K562 (cell line): ENCODE measurements at regions not wholly inside any gene's neighbourhood (a gene's known extent, or its start where the extent isn't known, plus 50 kb on each side); places are given as distances from the start of the nearest gene placed in this dataset.
A peak's percentile ranks its signal among the peaks of the same experiment; 100 is the strongest.

Experiments
- ATAC-seq: fragments of 200-7000 bp; cut with Tn5 transposase; 3 replicates; pipeline ENCODE4 v1.9.1; 2020; ENCODE audit warnings: moderate library complexity
- BruUV-seq: library from RNA; stranded (reverse); fragments of 400-500 nt; replicated peaks from 2 replicates; lab custom pipeline; 2021; lab: Mats Ljungman, UMichigan
- CTCF ChIA-PET: fragments of 300-600 bp; formaldehyde crosslinking; extraction: SDS; loops from one replicate; lab custom pipeline; 2021; ENCODE audit warnings: low intra/inter-chr PET ratio; lab: Yijun Ruan, JAX
- POLR2A ChIA-PET: fragments of 300-600, 350-650 bp; sonication (Branson Sonifier 250); formaldehyde crosslinking; extraction: SDS; loops from one replicate; lab custom pipeline; 2021; ENCODE audit warnings: antibody characterized with exemption, inconsistent platforms; lab: Yijun Ruan, JAX
- DNase-seq, 4 experiments: peaks; one replicate each; pipeline versions ENCODE4 v3.0.0 to v3.0.0-alpha.2; 2011 to 2018; ENCODE audit warnings: low spot score in 3 of 4, mixed read lengths in 3 of 4; ENCODE audit errors: extremely low read depth in 1 of 4
- FAIRE-seq: peaks from 2 replicates; lab custom pipeline; 2011; peaks lifted over from hg19 to GRCh38; lab: Jason Lieb, UNC
- H2AFZ ChIP-seq: 2 replicates; pipeline ENCODE4 v1.6.0; 2011; ENCODE audit warnings: low read depth, low read length, control low read depth, inconsistent platforms
- H3K27ac ChIP-seq: fragments of 200-600 bp; 3 replicates; pipeline ENCODE4 v1.8.0; 2011; ENCODE audit warnings: low read depth, mild to moderate bottlenecking, control low read depth, inconsistent platforms, low read length, moderate library complexity, mixed read lengths; ENCODE audit errors: extremely low read depth
- H3K27me3 ChIP-seq, 2 experiments: fragments of 300-600 bp in 1 of 2; 2 replicates in 1 of 2; 3 replicates in 1 of 2; pipeline versions ENCODE4 v1.6.0 to v1.8.0; 2011; ENCODE audit warnings: inconsistent platforms in 2 of 2, low read length in 2 of 2, mild to moderate bottlenecking in 1 of 2, mixed read lengths in 1 of 2, moderate library complexity in 1 of 2; ENCODE audit not compliant: control insufficient read depth in 2 of 2, insufficient read depth in 2 of 2
- H3K36me3 ChIP-seq: fragments of 300-600 bp; 3 replicates; pipeline ENCODE4 v1.8.0; 2011; ENCODE audit warnings: mild to moderate bottlenecking, low read length, inconsistent platforms; ENCODE audit not compliant: control insufficient read depth, insufficient read depth
- H3K4me1 ChIP-seq, 2 experiments: fragments of 200-600 bp in 1 of 2; replicated peaks in 1 of 2; 2 replicates in 1 of 2; 3 replicates in 1 of 2; pipeline versions ENCODE4 v1.5.1 to v1.8.0; 2011; ENCODE audit warnings: inconsistent platforms in 2 of 2, low read length in 2 of 2, mild to moderate bottlenecking in 1 of 2, mixed read lengths in 1 of 2, moderate library complexity in 1 of 2; ENCODE audit not compliant: control insufficient read depth in 2 of 2, insufficient read depth in 2 of 2
- H3K4me2 ChIP-seq: 2 replicates; pipeline ENCODE4 v1.6.1; 2011; ENCODE audit warnings: low read length, control low read depth, inconsistent platforms, mixed read lengths; ENCODE audit not compliant: insufficient read depth
- H3K4me3 ChIP-seq: fragments of 200-600 bp; sonication (generic), shearing (Covaris generic); 2 replicates; pipeline ENCODE4 v1.5.1; 2016; ENCODE audit warnings: control low read depth, inconsistent platforms
- H3K79me2 ChIP-seq: fragments of 200-600 bp; 3 replicates; pipeline ENCODE4 v1.8.0; 2011; ENCODE audit warnings: low read length, inconsistent platforms; ENCODE audit not compliant: control insufficient read depth, insufficient read depth
- H3K9ac ChIP-seq, 2 experiments: 2 replicates each; pipeline versions ENCODE4 v1.6.0 to v1.6.1; 2011; ENCODE audit warnings: low read depth in 2 of 2, low read length in 2 of 2, control low read depth in 1 of 2, inconsistent platforms in 1 of 2, mild to moderate bottlenecking in 1 of 2, mixed read lengths in 1 of 2; ENCODE audit not compliant: insufficient read depth in 1 of 2
- H3K9me1 ChIP-seq: one replicate; pipeline ENCODE4 v1.6.0; 2011; ENCODE audit warnings: inconsistent platforms, mild to moderate bottlenecking, low read length, moderate library complexity; ENCODE audit not compliant: control insufficient read depth, insufficient read depth
- H3K9me3 ChIP-seq: replicated peaks from 2 replicates; pipeline ENCODE4 v1.5.1; 2011; ENCODE audit warnings: low read depth, low read length, inconsistent platforms; ENCODE audit not compliant: control insufficient read depth, insufficient read depth
- H4K20me1 ChIP-seq: replicated peaks from 2 replicates; pipeline ENCODE4 v1.6.1; 2011; ENCODE audit warnings: low read length, inconsistent platforms, mixed read lengths; ENCODE audit not compliant: control insufficient read depth, insufficient read depth
- JUNB ChIP-seq: fragments of 450-650 bp; formaldehyde crosslinking; conservative IDR thresholded peaks from 2 replicates; pipeline ENCODE4 v1.4.0; 2020; ENCODE audit warnings: mild to moderate bottlenecking
- RBM25 ChIP-seq: fragments of 200-400 bp; formaldehyde crosslinking; IDR thresholded peaks from 2 replicates; pipeline ENCODE4 v1.6.1; 2018; ENCODE audit warnings: low read length, low read depth, moderate library complexity; ENCODE audit not compliant: severe bottlenecking
- SREBF2 ChIP-seq: sonication (generic); formaldehyde crosslinking; IDR thresholded peaks from 2 replicates; pipeline ENCODE4 v1.4.0; 2020; ENCODE audit warnings: mild to moderate bottlenecking, missing genetic modification reagents
- TEAD1 ChIP-seq, 2 experiments: fragments of 450-650 bp in 1 of 2; sonication (generic) in 1 of 2; formaldehyde crosslinking; IDR thresholded peaks; 2 replicates each; pipeline versions ENCODE4 v1.4.0 to v1.8.0; 2020 to 2022; ENCODE audit warnings: mild to moderate bottlenecking in 2 of 2, missing genetic modification reagents in 1 of 2
- WGBS: fragments of 100-300 bp; shearing (Covaris generic); methylation state at CpG from one replicate; pipeline ENCODE4 v1.1.6; 2016; ENCODE audit warnings: low coverage, mixed read lengths; ENCODE audit not compliant: insufficient coverage; ENCODE audit errors: missing lambda C conversion rate; 5-methylcytosine and 5-hydroxymethylcytosine counted together
- in situ Hi-C: fragments of 300-500 bp; cut with MboI; formaldehyde crosslinking; loops from 4 replicates; pipeline ENCODE4 v1.15.0; 2018; ENCODE audit warnings: inconsistent platforms, mixed read lengths
- intact Hi-C: fragments of 100-400 bp; cut with micrococcal nuclease; formaldehyde crosslinking; loops from 2 replicates; pipeline ENCODE4 v1.14.2; 2022
- TF ChIP-seq, protein P1 (sequence below), 3 experiments: IDR thresholded peaks in 2 of 3; conservative IDR thresholded peaks in 1 of 3; 2 replicates each; pipeline ENCODE4 v1.5.1; 2011 to 2012; ENCODE audit warnings: low read length in 3 of 3, mild to moderate bottlenecking in 3 of 3, control low read depth in 2 of 3, improper control_type of control experiment in 1 of 3, inconsistent platforms in 1 of 3, low read depth in 1 of 3, mixed read lengths in 1 of 3, moderate library complexity in 1 of 3; ENCODE audit not compliant: insufficient read depth in 2 of 3

DNA sequence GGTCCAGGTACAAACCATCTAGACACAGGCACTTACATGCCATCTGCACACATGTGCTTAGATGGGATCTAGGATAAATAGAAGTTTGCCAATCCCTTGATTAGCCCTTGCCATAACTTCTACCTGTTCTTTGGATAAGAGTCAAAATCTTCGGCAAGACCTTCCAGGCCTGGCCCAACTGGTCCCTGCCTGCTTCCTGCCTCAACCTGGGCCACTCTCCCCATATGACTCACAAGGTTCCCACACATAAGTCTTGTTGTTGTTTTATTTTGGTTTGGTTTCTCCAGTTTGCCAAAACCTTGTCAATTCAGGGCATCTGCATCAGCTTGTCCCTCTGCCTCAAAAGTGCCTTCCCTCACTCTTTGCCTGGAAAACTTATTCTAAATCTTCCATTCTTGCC lies 95.3 kb upstream of the XYLT1 start:
- intact Hi-C loops, result no loop called here
- ChIA-PET POLR2A (interaction anchor here (0.9 to 1.1 kb wide), 2 partner anchors 9 to 13 kb away, joined by 3 read pairs; no protein-coding TSS in a partner anchor), CTCF (no interaction called here)
- no peak for ATAC-seq
- WGBS, result 8% methylated on average over 1 of the region's 1 CpG
- no peaks in the 10 kb centered on the region for H4K20me1 ChIP-seq
- H2AFZ ChIP-seq, result no peak overlapping the region
- H3K9me3 ChIP-seq, result no peaks in the 10 kb centered on the region
- H3K27me3 ChIP-seq, result peaks cover 0 to 21% of the 10 kb centered on the region in 2 experiments; a peak in 1 of 5 replicates
- no peak for DNase-seq
- BruUV-seq, result no TSS peak
- no peak overlapping the region for H3K27ac ChIP-seq
- no peak overlapping the region for H3K9ac ChIP-seq
- no peaks in the 10 kb centered on the region for H3K79me2 ChIP-seq
- H3K36me3 ChIP-seq, result no peaks in the 10 kb centered on the region
- TF ChIP-seq TEAD1 (CRISPR knock-in tag; IDR thresholded peaks at IDR 0.05), result no peak
- H3K4me2 ChIP-seq, result no peak overlapping the region
- H3K4me1 ChIP-seq, result no peaks in the 10 kb centered on the region
- no peak for FAIRE-seq
- in situ Hi-C loops, result no loop called here
- H3K9me1 ChIP-seq, result no peaks in the 10 kb centered on the region
- no peak overlapping the region for H3K4me3 ChIP-seq

DNA sequence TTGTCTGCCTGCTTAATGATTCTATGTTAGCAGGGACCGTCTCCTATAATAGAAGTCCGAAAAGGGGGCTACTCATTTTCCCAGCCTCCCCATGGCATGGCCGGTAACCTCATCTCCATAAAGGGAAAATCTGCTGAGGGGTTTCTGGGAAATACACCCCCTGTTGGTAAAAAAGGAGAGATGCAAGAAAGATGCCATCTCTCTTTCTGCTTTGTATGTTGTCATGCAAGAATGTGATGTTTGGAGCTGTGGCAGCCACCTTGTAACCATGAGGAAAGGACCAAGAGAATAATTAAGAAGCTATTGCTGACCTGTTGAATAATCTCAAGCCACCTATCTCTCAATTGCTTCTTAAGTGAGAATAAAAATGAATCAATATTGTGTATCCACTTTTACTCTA lies 94.8 kb upstream of the XYLT1 start:
- Histone ChIP-seq H3K4me1 (no peaks in the 10 kb centered on the region), H3K4me2 (no peak overlapping the region), H4K20me1 (no peaks in the 10 kb centered on the region), H3K9me1 (no peaks in the 10 kb centered on the region), H3K9me3 (no peaks in the 10 kb centered on the region), H3K4me3 (no peak overlapping the region), H3K36me3 (no peaks in the 10 kb centered on the region), H3K9ac (no peak overlapping the region), H3K27ac (no peak overlapping the region), H2AFZ (no peak overlapping the region), H3K27me3 (peaks cover 0 to 24% of the 10 kb centered on the region in 2 experiments; a peak in 1 of 5 replicates), H3K79me2 (no peaks in the 10 kb centered on the region)
- in situ Hi-C loops, result no loop called here
- DNase-seq, result peak in 3 of 4 experiments; percentile 29 to 56 (median 52)
- no peak for ATAC-seq
- BruUV-seq, result no TSS peak
- intact Hi-C loops, result no loop called here
- TF ChIP-seq RBM25 (peak; percentile 81), JUNB (CRISPR knock-in tag) (no peak), SREBF2 (no peak)
- TF ChIP-seq, protein P1, sequence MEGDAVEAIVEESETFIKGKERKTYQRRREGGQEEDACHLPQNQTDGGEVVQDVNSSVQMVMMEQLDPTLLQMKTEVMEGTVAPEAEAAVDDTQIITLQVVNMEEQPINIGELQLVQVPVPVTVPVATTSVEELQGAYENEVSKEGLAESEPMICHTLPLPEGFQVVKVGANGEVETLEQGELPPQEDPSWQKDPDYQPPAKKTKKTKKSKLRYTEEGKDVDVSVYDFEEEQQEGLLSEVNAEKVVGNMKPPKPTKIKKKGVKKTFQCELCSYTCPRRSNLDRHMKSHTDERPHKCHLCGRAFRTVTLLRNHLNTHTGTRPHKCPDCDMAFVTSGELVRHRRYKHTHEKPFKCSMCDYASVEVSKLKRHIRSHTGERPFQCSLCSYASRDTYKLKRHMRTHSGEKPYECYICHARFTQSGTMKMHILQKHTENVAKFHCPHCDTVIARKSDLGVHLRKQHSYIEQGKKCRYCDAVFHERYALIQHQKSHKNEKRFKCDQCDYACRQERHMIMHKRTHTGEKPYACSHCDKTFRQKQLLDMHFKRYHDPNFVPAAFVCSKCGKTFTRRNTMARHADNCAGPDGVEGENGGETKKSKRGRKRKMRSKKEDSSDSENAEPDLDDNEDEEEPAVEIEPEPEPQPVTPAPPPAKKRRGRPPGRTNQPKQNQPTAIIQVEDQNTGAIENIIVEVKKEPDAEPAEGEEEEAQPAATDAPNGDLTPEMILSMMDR (IDR thresholded peaks at IDR 0.05 in 2 of 3, conservative IDR thresholded peaks at IDR 0.05 in 1 of 3; ENCODE audit: insufficient read depth in 2 of 3, low read depth in 1 of 3, low read length in 3 of 3), result peak; percentile 7 to 33 (median 12); a peak in 3 of 6 replicates
- WGBS, result 3% methylated on average over 3 of the region's 3 CpGs
- no peak for FAIRE-seq
- ChIA-PET CTCF (no interaction called here), POLR2A (interaction anchor here (0.6 to 1.1 kb wide), 2 partner anchors 13 to 101 kb away, joined by 3 read pairs; no protein-coding TSS in a partner anchor)
